Chondrocyte (in vitro differentiated cells): ENCODE measurements at regions not wholly inside any gene's neighbourhood (a gene's known extent, or its start where the extent isn't known, plus 50 kb on each side); places are given as distances from the start of the nearest gene placed in this dataset.

ENCODE experiments used
- DNase-seq: peaks from one replicate; pipeline ENCODE4 v3.0.0; 2021; ENCODE audit warnings: mixed read lengths, low spot score
- H3K27ac Mint-ChIP-seq: one replicate; pipeline ENCODE4 v1.8.0; 2021; ENCODE audit warnings: mild to moderate bottlenecking, moderate library complexity, mixed read lengths; ENCODE audit not compliant: unreplicated experiment
- H3K27me3 Mint-ChIP-seq: 2 replicates; pipeline ENCODE4 v1.8.0; 2021; ENCODE audit warnings: low read depth, mixed read lengths
- H3K36me3 Mint-ChIP-seq: 2 replicates; pipeline ENCODE4 v1.8.0; 2021; ENCODE audit warnings: low read depth, mixed read lengths
- H3K4me1 Mint-ChIP-seq: 2 replicates; pipeline ENCODE4 v1.8.0; 2021; ENCODE audit warnings: low read depth, mild to moderate bottlenecking, mixed read lengths
- H3K4me3 Mint-ChIP-seq: one replicate; pipeline ENCODE4 v1.8.0; 2021; ENCODE audit warnings: mild to moderate bottlenecking, moderate library complexity, mixed read lengths; ENCODE audit not compliant: unreplicated experiment
- H3K9me3 Mint-ChIP-seq: 2 replicates; pipeline ENCODE4 v1.8.0; 2021; ENCODE audit warnings: low read depth, mixed read lengths
- CTCF ChIP-seq: fragments of 200-600 bp; sonication (generic); IDR thresholded peaks from 2 replicates; pipeline ENCODE4 v1.5.0; 2021; ENCODE audit warnings: antibody characterized with exemption, mild to moderate bottlenecking, moderate library complexity

DNA sequence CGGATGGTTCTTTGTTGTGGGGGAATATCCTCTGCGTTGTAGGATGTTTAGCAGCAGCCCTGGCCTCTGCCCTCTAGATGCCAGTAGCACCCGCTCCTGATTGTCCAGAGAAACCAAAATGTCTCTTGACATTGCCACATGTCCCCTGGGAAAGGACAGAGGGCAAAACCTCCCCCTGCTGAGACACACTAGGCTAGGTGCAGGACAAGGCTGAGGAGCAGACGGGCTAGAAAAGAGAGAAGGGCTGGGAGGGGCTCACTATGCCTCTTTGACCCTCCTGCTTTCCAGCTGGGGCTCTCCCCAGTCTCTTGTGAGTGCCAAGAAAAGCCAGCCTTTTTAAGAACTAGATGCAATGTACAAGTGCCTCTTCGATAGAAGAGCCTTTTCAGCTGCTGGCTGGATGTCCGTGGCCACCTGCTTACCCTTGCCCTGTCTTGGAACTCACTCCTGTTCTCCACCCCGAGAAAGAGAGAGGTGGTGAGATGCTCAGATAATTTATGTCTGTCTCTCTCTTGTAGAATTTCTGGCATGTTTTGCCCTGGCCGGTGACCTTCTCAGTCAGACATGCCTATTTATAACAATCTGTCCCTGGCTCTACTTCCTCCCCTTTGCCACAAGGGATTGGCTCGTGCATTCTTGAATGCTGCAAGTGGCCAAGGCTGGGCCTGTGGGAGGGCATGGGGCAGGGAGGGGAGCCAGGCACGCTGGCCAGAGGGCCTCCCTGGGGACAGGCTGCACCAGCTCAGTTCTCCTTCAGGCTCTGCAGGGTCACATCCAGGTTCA lies 142.6 kb downstream of the RPLP1 start:
- H3K27me3 Mint-ChIP-seq: peaks cover 24% of the 10 kb centered on the region
- H3K4me3 Mint-ChIP-seq: no peak overlapping the region
- DNase-seq: no peak
- H3K4me1 Mint-ChIP-seq: peaks cover 25% of the 10 kb centered on the region
- peaks cover 3% of the 10 kb centered on the region for H3K9me3 Mint-ChIP-seq
- H3K36me3 Mint-ChIP-seq: no peaks in the 10 kb centered on the region
- no peak for TF ChIP-seq CTCF
- H3K27ac Mint-ChIP-seq: peak overlapping the region; percentile 82

DNA sequence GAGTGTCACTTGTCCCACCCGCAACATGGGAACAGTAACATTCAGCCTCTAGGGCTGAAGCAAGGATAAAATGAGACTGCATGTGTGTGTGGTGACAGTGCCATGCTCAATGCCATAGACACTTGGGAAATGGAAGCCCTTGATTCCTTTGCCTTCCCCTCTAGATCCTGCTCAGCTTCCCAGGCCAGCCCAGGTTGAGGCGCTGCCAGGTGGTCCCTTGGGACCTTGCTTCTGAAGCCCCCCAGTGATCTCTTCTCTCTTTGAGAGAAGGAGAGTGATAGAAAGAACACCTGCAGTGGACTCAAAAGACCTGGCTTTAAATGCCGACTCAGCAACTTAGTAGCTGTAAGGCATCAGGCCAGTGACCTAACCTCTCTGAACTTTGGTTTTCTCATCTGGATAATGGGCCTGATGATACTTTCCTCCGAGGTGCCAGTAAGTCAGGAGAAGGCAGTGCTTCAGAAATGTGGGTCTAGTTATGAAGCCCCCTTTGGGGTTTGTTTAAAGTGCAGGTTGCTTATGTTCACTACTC lies 144.5 kb downstream of the RPLP1 start:
- H3K27me3 Mint-ChIP-seq: peaks cover 31% of the 10 kb centered on the region
- peaks cover 3% of the 10 kb centered on the region for H3K9me3 Mint-ChIP-seq
- DNase-seq: no peak
- H3K36me3 Mint-ChIP-seq: no peaks in the 10 kb centered on the region
- H3K4me1 Mint-ChIP-seq: peaks cover 25% of the 10 kb centered on the region
- no peak for TF ChIP-seq CTCF
- no peak overlapping the region for H3K27ac Mint-ChIP-seq
- H3K4me3 Mint-ChIP-seq: no peak overlapping the region

DNA sequence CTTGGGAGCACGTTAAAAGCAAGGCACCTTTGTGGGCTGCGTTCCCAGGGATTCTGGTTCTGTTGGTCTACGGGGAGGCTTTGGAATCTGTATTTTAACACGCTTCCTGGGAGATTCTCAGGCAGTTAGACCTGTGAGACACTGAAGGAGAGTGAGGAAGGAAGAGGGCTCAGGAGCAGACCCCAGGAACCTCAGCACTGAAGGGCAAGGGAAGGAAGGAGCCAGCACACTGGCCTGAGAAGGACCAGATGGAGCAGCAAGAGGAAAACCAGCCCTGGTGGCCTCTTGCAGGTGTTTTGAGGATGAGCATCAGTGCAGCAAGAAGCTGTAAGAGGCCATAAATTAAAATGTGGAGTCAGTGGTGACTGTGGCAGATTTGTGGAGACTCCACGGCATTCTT lies 146.7 kb downstream of the RPLP1 start:
- Mint-ChIP-seq H3K27me3 (peaks cover 43% of the 10 kb centered on the region), H3K36me3 (no peaks in the 10 kb centered on the region), H3K4me1 (peaks cover 22% of the 10 kb centered on the region), H3K9me3 (peaks cover 3% of the 10 kb centered on the region), H3K27ac (no peak overlapping the region), H3K4me3 (no peak overlapping the region)
- TF ChIP-seq CTCF: no peak
- no peak for DNase-seq

- no peak for DNase-seq
- Mint-ChIP-seq H3K9me3 (peaks cover 3% of the 10 kb centered on the region), H3K4me1 (peaks cover 9% of the 10 kb centered on the region), H3K27me3 (peaks cover 45% of the 10 kb centered on the region), H3K36me3 (no peaks in the 10 kb centered on the region), H3K27ac (no peak overlapping the region), H3K4me3 (no peak overlapping the region)
- no peak for TF ChIP-seq CTCF
Observed at GRCh38 chr15:69600556-69601085, 148.0 kb downstream of the RPLP1 start.

DNA sequence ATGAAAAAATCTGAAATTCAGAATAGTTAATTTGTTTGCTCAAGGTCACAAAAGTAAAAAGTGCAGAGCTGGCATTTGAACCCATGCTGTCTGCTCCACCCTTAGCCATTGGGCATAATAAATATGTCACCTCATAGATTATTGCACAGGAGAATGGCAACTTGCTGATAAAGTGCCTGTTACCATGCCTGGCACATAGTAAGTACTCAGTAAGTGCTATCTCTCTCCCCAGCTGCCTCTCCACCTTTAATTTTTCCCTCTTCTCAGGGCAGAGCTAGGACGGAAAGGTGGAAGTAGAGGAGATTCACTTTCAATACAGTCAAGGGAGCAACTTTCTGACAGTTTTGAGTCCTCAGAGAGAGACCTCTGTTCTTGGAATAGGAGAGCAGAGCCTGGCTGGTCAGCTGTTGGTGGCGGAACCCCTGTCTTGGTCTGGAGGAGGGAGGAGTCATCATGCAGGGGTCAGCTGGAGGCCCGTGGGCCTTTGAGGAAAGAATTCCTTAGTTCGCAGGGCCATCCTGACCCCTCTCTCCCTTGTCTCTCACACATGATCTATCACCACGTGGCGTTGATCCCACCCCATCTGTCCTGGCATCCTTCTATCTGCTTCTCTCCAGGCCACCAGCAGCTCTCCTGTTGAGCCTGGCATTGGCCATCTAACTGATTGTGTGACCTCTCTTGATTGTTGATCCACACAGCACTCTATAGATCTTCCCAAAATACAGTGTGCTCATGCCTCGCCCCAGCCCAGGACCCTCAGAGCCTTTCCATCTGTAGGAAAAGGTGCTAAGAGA lies 149.3 kb downstream of the RPLP1 start:
- H3K4me1 Mint-ChIP-seq: peaks cover 3% of the 10 kb centered on the region
- TF ChIP-seq CTCF: no peak
- no peak overlapping the region for H3K4me3 Mint-ChIP-seq
- H3K36me3 Mint-ChIP-seq: no peaks in the 10 kb centered on the region
- peaks cover 3% of the 10 kb centered on the region for H3K9me3 Mint-ChIP-seq
- H3K27ac Mint-ChIP-seq: no peak overlapping the region
- DNase-seq: no peak
- H3K27me3 Mint-ChIP-seq: peaks cover 49% of the 10 kb centered on the region
